HG03558 (cell line): ENCODE measurements at regions not wholly inside any gene's neighbourhood (a gene's known extent, or its start where the extent isn't known, plus 50 kb on each side); places are given as distances from the start of the nearest gene placed in this dataset.

Source experiments
- ATAC-seq: cut with Tn5 transposase; IDR thresholded peaks from one replicate; pipeline ENCODE4 v1.9.1; 2021; ENCODE audit warnings: moderate number of reproducible peaks; ENCODE audit not compliant: unreplicated experiment; ENCODE audit errors: extremely low read depth

DNA sequence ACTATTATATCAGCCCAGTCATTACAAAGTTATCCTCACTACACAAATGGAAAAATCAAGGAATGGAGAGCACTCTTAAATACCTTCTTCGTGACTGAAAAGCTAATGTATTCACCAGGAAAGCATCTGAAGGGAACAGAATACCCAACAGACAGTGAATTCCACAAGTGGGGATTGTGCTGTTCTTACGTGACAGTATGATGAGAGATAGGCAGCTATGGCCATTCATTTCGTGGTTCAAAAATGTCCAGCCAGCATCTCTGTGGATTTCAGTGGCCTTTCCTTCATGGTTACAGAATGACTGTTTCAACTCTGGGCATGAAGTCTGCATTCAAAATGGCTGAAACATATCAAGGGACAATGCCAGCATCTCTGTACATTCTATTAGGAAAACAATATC, 323.8 kb downstream of the PRELID2 start:
- ATAC-seq: no peak

DNA sequence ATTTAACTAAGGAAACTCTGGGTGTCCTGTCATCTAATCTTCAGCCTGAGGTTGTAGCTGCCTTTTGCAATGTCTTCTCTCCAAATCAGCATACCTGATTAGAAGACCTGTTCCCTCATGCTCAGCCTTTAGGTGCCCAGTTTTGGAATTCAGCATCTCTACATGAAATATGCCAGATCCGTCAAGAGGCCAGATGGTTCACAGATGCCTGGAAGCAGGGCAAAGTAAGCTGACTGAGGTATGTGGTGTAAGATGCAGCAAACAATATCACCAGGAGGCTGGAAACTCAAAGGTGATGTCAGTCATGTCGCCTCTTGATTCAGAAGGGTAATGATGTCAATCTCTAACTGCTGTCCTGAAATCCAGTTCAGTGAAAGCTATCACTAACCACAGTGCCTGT, 324.4 kb downstream of the PRELID2 start:
- no peak for ATAC-seq

GRCh38 chr5:145510324-145510723, 324.8 kb downstream of the PRELID2 start:
- no peak for ATAC-seq

DNA sequence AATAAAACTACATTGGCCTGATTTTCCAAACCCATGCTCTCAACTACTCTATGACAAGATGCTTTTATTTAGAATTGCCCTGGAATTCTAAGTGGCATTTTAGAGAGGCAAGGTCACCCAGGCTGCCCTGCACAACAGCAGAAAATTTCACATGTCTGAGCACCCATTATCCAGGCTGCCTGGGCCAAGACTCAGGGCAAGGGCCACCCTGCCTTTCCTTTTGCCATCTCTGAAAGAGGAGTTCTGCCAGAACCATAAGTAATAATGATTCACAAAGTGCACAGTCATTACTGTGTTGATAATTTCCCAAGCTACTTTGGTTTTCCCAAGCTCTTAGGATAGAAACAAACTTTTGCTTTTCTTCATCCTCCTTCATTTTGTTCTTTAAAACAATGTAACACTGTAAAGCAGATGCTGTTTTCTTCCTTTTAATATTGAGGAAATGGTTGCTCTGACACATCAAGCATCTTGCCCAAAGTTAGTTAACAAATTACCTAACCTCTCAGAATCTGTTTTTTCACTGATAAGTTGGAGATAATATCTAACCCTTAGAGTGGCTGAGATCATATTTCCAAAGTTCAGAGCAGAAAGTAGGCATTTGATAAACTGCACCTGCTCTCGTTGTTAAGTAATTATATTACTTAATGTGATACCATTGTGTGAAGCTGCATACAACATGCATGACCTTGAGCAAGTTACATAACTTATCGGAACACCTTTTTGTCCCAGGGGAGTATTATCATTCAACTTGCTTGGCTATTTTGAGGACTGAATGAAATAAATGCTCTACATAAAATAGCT, 325.6 kb downstream of the PRELID2 start:
- ATAC-seq: no peak

DNA sequence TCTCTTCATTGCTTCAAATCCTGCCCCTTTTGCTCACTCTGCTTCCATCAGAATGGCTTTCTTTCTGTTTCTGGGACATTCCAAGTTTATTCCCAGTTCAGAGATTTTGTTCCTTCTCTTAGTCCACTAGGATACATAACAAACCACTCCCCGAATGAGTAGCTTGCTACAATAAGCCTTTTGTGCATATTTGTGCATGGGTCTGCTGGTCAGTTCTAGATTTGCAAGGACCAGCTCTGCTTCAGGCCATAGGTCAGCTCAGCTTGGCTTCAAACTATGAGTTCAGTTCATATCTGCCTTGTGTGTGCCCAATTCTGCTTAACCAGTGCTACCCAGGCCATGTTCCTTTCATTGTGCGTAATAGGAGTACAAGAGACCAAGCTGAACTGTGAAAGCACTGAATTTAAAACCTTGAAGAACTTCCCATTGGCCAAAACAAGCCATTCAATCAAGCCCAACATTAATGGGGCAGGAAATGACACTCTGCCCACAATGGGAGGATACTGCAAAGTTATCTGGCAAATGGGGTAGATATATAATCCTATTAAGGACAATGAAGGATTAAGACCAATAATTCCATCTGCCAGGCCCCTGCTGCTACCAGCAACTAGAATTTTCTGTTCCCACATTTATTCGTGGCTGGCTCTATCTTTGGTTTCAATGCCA, 328.8 kb downstream of the PRELID2 start:
- no peak for ATAC-seq

- no peak for ATAC-seq
Observed at GRCh38 chr5:145502906-145503305, 332.2 kb downstream of the PRELID2 start.

GRCh38 chr5:145500710-145501109, 334.4 kb downstream of the PRELID2 start:
- ATAC-seq: no peak

DNA sequence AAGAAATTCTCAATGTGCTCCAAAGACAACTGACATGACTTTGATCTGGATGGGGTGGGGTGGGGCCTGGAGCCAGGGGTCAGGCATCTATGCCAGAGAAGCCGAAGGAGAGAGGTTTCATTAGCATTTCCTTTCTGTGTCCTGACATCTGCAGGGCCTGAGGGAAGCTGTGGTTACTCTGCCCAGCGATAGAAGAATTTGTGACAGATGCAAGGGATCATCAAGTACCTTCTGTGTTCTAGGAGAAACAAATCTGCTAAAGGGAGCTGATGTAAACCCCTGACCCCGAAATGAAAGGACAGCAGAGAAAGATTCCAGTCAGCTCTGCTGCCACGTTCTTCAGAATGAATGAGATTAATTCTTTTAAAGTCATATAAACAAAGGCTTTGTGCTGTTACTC, 335.7 kb downstream of the PRELID2 start:
- ATAC-seq: no peak

- no peak for ATAC-seq
Observed at GRCh38 chr5:145497052-145497451, 338.1 kb downstream of the PRELID2 start.

GRCh38 chr5:145495741-145496140, 339.4 kb downstream of the PRELID2 start:
- ATAC-seq: no peak

DNA sequence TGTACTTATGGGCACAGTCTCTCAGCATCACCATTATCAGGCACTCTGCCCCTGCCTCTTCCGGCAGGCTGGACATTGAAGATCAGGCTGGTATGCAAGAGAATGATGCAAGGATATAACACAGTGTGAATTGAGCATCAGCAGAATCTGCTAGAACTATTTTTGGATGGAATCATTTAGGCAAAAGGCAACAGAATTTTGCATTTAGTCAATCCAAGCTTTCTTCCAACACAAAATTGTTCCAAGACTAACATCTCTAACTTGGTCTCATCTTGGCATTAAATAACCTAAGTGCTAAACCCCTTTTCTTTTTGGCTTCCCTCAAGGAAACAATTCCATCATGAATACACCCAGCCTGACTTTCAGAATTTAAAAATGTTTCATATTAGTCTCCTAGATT, 339.9 kb downstream of the PRELID2 start:
- ATAC-seq: no peak

DNA sequence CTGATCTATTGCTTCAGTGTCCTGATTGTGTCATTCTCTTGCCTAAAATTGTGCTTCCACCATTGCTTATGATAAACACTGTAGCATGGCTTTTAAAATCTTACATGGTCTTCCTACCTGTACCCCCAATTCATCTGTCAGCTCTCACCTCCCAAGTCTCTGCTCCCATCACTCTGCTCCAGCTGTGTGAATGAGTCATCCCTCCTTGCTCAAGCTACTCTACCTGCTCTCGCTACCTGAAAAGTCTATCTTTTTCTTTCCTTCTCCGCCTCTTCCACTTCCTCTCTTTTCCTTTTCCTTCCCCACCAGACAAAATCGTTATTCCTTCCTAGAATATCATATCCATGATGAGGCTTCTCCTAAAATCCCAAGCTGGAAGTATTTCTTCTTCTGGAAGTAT, 341.7 kb downstream of the PRELID2 start:
- ATAC-seq: no peak

- no peak for ATAC-seq
Observed at GRCh38 chr5:145489516-145489915, 345.6 kb downstream of the PRELID2 start.

DNA sequence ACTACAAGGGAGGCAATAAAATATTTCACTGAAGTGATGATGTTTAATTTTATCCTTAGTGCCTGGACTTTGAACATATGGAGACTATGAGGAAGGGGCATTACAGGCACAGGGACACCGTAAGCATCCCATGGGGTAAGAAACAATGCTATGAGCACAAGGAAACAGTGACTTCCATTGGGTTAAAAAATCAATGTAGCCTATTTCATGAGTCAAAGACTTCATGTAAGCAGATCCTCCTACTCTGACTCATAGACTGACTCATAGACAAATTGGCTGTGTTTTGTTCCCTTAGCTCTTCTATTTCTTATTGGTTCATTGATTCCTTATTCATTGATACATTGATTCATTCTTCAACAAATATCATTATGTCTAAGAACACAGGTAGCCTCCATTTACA, 351.0 kb downstream of the PRELID2 start:
- ATAC-seq: no peak

DNA sequence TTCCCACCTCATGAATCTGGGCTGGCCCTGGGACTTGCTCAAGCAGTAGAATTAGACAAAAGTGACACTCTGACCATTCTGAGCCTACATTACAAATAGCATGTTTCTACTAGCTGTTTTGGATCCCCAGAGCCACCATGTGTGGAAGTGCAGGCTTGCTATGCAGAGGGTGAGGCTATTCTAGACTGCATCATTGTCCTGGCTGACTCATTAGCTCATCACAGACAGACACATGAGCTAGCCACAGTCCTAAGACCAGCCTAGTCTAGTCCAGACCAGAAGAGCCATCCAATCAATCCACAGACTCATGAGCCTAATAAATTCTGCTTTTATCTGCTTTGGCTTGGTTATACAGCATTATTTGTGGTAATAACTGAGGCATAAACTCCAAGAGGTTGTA, 351.9 kb downstream of the PRELID2 start:
- ATAC-seq: no peak

GRCh38 chr5:145479857-145480256, 355.3 kb downstream of the PRELID2 start:
- ATAC-seq: no peak

- no peak for ATAC-seq
Observed at GRCh38 chr5:145479271-145479670, 355.9 kb downstream of the PRELID2 start.

DNA sequence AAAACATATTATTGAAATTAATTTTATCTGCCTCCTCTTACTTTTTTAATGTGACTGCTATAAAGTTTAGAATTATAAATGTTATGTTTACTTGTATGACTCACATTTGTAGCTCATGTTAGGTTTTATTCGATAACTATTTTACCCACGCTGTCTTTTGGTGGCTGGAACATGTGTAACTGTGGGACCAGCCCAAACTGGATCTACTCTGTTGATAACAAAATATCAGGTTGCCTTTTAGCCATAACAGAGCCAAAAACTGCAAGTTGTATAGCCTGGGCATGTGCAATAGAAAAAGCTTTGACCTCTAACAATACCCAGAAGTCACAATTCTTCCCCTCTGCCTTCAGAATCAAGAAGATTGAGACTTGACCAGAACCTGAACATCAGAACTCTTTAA, 356.5 kb downstream of the PRELID2 start:
- ATAC-seq: no peak

GRCh38 chr5:145473042-145473642, 362.0 kb downstream of the PRELID2 start:
- ATAC-seq: no peak

- no peak for ATAC-seq
Observed at GRCh38 chr5:145471831-145472612, 363.1 kb downstream of the PRELID2 start.

- no peak for ATAC-seq
Observed at GRCh38 chr5:145471026-145471425, 364.1 kb downstream of the PRELID2 start.
